ENCODE measurements at regions not wholly inside any gene's neighbourhood (a gene's known extent, or its start where the extent isn't known, plus 50 kb on each side); places are given as distances from the start of the nearest gene placed in this dataset.

DNA sequence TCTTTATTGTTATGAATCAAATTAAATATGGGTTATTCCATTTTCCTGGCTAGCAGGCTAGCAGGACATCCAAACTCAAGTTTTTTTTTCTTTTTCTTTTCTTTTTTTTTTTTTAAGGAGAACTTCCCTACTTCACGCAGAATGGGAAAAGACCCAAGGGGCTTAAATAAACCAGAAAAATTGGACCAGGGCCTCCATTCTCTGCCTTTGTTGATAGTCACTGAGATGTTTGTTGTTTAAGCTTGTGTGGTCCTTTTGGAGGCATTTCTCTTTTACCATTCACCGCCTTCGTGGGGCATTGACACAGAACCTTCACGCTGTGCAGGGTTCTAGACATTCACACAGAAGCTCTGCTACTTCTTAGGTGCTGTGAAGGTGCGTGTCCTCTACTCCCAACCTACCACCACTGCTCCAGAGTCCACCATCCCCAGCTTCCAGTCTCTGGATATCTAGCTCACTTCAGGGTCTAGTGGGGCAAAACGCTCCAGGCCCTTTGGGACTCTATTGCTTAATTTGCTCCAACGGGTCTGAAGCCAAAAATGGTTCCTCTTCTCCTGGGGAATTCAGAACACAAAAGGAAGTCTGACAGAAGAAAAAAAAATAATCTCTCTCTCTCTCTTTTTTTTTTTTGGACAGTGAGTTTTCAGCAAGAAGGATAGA, 301.3 kb downstream of the AEBP2 start:
- ATAC-seq: no peak
- intact Hi-C loops (cut with micrococcal nuclease): loop anchor here (5.0 to 10.0 kb wide), 2 partner anchors 152 to 864 kb away; no protein-coding TSS in a partner anchor
- H3K9ac ChIP-seq (ENCODE audit: low read length): no peak overlapping the region

More for the DNA sequence above, 301.3 kb downstream of the AEBP2 start:
- no peaks in the 10 kb centered on the region for H3K36me3 ChIP-seq (ENCODE audit: control insufficient read depth in 1 of 2, insufficient read depth in 2 of 2, low read length in 2 of 2)
- no peak overlapping the region for H2AFZ ChIP-seq (ENCODE audit: low read depth, low read length, poor library complexity, severe bottlenecking)
- no peak overlapping the region for H3K4me2 ChIP-seq (ENCODE audit: low read length)
- no peaks in the 10 kb centered on the region for H3K79me2 ChIP-seq (ENCODE audit: insufficient read depth, low read length)
- ChIA-PET RAD21 (ENCODE audit: low non-redundant PET in 1 of 2, low total read pairs in 2 of 2, uncharacterized antibody in 2 of 2, unreplicated experiment in 2 of 2) (no interaction called here), POLR2A (no interaction called here), CTCF (interaction anchor here (1.3 to 1.4 kb wide), 3 partner anchors 17 to 884 kb away, joined by 4 to 5 read pairs (median 5); no protein-coding TSS in a partner anchor)
- BruUV-seq (replicated peaks): no TSS peak
- no peak overlapping the region for H3K27ac ChIP-seq (ENCODE audit: low read depth, low read length)
- no peak for TF ChIP-seq CEBPB (IDR thresholded peaks at IDR 0.05; ENCODE audit: low read depth)
- TF ChIP-seq, protein P1, sequence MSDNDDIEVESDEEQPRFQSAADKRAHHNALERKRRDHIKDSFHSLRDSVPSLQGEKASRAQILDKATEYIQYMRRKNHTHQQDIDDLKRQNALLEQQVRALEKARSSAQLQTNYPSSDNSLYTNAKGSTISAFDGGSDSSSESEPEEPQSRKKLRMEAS (IDR thresholded peaks at IDR 0.05): no peak
- TF ChIP-seq ZNF274 (IDR thresholded peaks at IDR 0.05; ENCODE audit: low read depth, low read length): no peak
- TF ChIP-seq, protein P2, sequence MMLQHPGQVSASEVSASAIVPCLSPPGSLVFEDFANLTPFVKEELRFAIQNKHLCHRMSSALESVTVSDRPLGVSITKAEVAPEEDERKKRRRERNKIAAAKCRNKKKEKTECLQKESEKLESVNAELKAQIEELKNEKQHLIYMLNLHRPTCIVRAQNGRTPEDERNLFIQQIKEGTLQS (IDR thresholded peaks at IDR 0.05): no peak
- TF ChIP-seq, protein P3, sequence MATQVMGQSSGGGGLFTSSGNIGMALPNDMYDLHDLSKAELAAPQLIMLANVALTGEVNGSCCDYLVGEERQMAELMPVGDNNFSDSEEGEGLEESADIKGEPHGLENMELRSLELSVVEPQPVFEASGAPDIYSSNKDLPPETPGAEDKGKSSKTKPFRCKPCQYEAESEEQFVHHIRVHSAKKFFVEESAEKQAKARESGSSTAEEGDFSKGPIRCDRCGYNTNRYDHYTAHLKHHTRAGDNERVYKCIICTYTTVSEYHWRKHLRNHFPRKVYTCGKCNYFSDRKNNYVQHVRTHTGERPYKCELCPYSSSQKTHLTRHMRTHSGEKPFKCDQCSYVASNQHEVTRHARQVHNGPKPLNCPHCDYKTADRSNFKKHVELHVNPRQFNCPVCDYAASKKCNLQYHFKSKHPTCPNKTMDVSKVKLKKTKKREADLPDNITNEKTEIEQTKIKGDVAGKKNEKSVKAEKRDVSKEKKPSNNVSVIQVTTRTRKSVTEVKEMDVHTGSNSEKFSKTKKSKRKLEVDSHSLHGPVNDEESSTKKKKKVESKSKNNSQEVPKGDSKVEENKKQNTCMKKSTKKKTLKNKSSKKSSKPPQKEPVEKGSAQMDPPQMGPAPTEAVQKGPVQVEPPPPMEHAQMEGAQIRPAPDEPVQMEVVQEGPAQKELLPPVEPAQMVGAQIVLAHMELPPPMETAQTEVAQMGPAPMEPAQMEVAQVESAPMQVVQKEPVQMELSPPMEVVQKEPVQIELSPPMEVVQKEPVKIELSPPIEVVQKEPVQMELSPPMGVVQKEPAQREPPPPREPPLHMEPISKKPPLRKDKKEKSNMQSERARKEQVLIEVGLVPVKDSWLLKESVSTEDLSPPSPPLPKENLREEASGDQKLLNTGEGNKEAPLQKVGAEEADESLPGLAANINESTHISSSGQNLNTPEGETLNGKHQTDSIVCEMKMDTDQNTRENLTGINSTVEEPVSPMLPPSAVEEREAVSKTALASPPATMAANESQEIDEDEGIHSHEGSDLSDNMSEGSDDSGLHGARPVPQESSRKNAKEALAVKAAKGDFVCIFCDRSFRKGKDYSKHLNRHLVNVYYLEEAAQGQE (IDR thresholded peaks at IDR 0.05; ENCODE audit: low read depth): no peak
- no peak for TF ChIP-seq SP1 (IDR thresholded peaks at IDR 0.05; ENCODE audit: low read depth)
- no peak for TF ChIP-seq FOSL1 (IDR thresholded peaks at IDR 0.05; ENCODE audit: low read depth)
- no peak for TF ChIP-seq SIN3A (IDR thresholded peaks at IDR 0.05; ENCODE audit: low read depth)
- TF ChIP-seq, protein P4, sequence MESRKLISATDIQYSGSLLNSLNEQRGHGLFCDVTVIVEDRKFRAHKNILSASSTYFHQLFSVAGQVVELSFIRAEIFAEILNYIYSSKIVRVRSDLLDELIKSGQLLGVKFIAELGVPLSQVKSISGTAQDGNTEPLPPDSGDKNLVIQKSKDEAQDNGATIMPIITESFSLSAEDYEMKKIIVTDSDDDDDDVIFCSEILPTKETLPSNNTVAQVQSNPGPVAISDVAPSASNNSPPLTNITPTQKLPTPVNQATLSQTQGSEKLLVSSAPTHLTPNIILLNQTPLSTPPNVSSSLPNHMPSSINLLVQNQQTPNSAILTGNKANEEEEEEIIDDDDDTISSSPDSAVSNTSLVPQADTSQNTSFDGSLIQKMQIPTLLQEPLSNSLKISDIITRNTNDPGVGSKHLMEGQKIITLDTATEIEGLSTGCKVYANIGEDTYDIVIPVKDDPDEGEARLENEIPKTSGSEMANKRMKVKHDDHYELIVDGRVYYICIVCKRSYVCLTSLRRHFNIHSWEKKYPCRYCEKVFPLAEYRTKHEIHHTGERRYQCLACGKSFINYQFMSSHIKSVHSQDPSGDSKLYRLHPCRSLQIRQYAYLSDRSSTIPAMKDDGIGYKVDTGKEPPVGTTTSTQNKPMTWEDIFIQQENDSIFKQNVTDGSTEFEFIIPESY (IDR thresholded peaks at IDR 0.05; ENCODE audit: extremely low read depth, insufficient replicate concordance, low read length): no peak
- TF ChIP-seq YY1 (IDR thresholded peaks at IDR 0.05; ENCODE audit: extremely low read depth, insufficient replicate concordance, low read depth, low read length): no peak
- TF ChIP-seq, protein P5, sequence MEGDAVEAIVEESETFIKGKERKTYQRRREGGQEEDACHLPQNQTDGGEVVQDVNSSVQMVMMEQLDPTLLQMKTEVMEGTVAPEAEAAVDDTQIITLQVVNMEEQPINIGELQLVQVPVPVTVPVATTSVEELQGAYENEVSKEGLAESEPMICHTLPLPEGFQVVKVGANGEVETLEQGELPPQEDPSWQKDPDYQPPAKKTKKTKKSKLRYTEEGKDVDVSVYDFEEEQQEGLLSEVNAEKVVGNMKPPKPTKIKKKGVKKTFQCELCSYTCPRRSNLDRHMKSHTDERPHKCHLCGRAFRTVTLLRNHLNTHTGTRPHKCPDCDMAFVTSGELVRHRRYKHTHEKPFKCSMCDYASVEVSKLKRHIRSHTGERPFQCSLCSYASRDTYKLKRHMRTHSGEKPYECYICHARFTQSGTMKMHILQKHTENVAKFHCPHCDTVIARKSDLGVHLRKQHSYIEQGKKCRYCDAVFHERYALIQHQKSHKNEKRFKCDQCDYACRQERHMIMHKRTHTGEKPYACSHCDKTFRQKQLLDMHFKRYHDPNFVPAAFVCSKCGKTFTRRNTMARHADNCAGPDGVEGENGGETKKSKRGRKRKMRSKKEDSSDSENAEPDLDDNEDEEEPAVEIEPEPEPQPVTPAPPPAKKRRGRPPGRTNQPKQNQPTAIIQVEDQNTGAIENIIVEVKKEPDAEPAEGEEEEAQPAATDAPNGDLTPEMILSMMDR (IDR thresholded peaks at IDR 0.05 in 2 of 3, conservative IDR thresholded peaks at IDR 0.05 in 1 of 3; ENCODE audit: borderline replicate concordance in 1 of 3, insufficient read depth in 1 of 3, low read depth in 2 of 3, low read length in 2 of 3): no peak
- no peak for TF ChIP-seq SRF (IDR thresholded peaks at IDR 0.05; ENCODE audit: low read depth)
- no peak for TF ChIP-seq ZFX (IDR thresholded peaks at IDR 0.05)
- no peak for TF ChIP-seq CBX3 (IDR thresholded peaks at IDR 0.05; ENCODE audit: low read depth)
- no peak for TF ChIP-seq RAD21 (IDR thresholded peaks at IDR 0.05; ENCODE audit: low read depth)
- no peak for TF ChIP-seq EZH2phosphoT487 (IDR thresholded peaks at IDR 0.05; ENCODE audit: borderline replicate concordance)
- no peak for TF ChIP-seq POLR2AphosphoS5 (IDR thresholded peaks at IDR 0.05; ENCODE audit: low read depth, low read length)
- no peak for TF ChIP-seq ELF1 (IDR thresholded peaks at IDR 0.05; ENCODE audit: borderline replicate concordance, low read depth)
- TF ChIP-seq EZH2 (IDR thresholded peaks at IDR 0.05): no peak
- H3K4me1 ChIP-seq (ENCODE audit: control insufficient read depth in 1 of 2, insufficient read depth in 2 of 2, low read length in 2 of 2): no peaks in the 10 kb centered on the region
- H3K9me2 ChIP-seq (ENCODE audit: insufficient read depth): no peaks in the 10 kb centered on the region
- no peaks in the 10 kb centered on the region for H4K20me1 ChIP-seq (ENCODE audit: insufficient read depth)
- H3K4me3 ChIP-seq (replicated peaks in 1 of 2; ENCODE audit: low read depth in 1 of 2, low read length in 2 of 2): no peak overlapping the region
- H3K27me3 ChIP-seq (ENCODE audit: insufficient read depth, low read length): no peaks in the 10 kb centered on the region; the same call in 1 of the 2 replicates
- DNase-seq (ENCODE audit: low read depth, low spot score): no peak
- no peaks in the 10 kb centered on the region for H3K9me3 ChIP-seq (ENCODE audit: control insufficient read depth in 1 of 2, insufficient read depth in 1 of 2, low read depth in 1 of 2, low read length in 2 of 2)
